Sigmoid colon (tissue), 3 donors: ENCODE measurements at regions not wholly inside any gene's neighbourhood (a gene's known extent, or its start where the extent isn't known, plus 50 kb on each side); places are given as distances from the start of the nearest gene placed in this dataset.

ENCODE experiments used
- CTCF ChIP-seq, 4 experiments: fragments of 450-650 bp in 3 of 4; fragments of 200-600 bp in 1 of 4; IDR thresholded peaks; one replicate each; pipeline ENCODE4 v1.5.1; 2016 to 2019; ENCODE audit warnings: antibody characterized with exemption in 4 of 4, mild to moderate bottlenecking in 3 of 4, moderate library complexity in 2 of 4
- POLR2A ChIP-seq, 2 donors: fragments of 450-650 bp; IDR thresholded peaks; one replicate each; pipeline ENCODE4 v1.6.1; 2016; ENCODE audit warnings: antibody characterized with exemption in 2 of 2, mild to moderate bottlenecking in 2 of 2, moderate library complexity in 2 of 2

- no peak for TF ChIP-seq CTCF (IDR thresholded peaks at IDR 0.05)
- TF ChIP-seq POLR2A (IDR thresholded peaks at IDR 0.05): no peak
Observed at GRCh38 chr6:109296971-109297372, 85.3 kb downstream of the CD164 start.
